Choroid plexus epithelial cell (primary cell): ENCODE measurements at regions not wholly inside any gene's neighbourhood (a gene's known extent, or its start where the extent isn't known, plus 50 kb on each side); places are given as distances from the start of the nearest gene placed in this dataset.

Source experiments
- DNase-seq: peaks from one replicate; pipeline ENCODE4 v3.0.0-alpha.2; 2010; ENCODE audit warnings: low read depth
- H3K4me3 ChIP-seq: 2 replicates; pipeline ENCODE4 v1.5.1; 2011; ENCODE audit warnings: low read depth, mild to moderate bottlenecking, control low read depth, low read length, moderate library complexity
- CTCF ChIP-seq: conservative IDR thresholded peaks from 2 replicates; pipeline ENCODE4 v1.5.1; 2011; ENCODE audit warnings: low read depth, mild to moderate bottlenecking, control low read depth, inconsistent platforms, low read length, moderate library complexity

GRCh38 chr14:89502966-89503365, 85.9 kb upstream of the FOXN3 start:
- no peak overlapping the region for H3K4me3 ChIP-seq
- no peak for DNase-seq
- no peak for TF ChIP-seq CTCF

GRCh38 chr14:89501381-89501780, 84.3 kb upstream of the FOXN3 start:
- no peak for TF ChIP-seq CTCF
- no peak for DNase-seq
- no peak overlapping the region for H3K4me3 ChIP-seq

- no peak for DNase-seq
- H3K4me3 ChIP-seq = no peak overlapping the region
- TF ChIP-seq CTCF = no peak
Observed at GRCh38 chr14:89500303-89500702, 83.3 kb upstream of the FOXN3 start.

- DNase-seq = no peak
- no peak for TF ChIP-seq CTCF
- no peak overlapping the region for H3K4me3 ChIP-seq
Observed at GRCh38 chr14:89498878-89499277, 81.8 kb upstream of the FOXN3 start.

- no peak for DNase-seq
- TF ChIP-seq CTCF = no peak
- H3K4me3 ChIP-seq = no peak overlapping the region
Observed at GRCh38 chr14:89495718-89496117, 78.7 kb upstream of the FOXN3 start.

- H3K4me3 ChIP-seq = no peak overlapping the region
- no peak for TF ChIP-seq CTCF
- DNase-seq = no peak
Observed at GRCh38 chr14:89493877-89494634, 77.0 kb upstream of the FOXN3 start.

- no peak overlapping the region for H3K4me3 ChIP-seq
- no peak for TF ChIP-seq CTCF
- no peak for DNase-seq
Observed at GRCh38 chr14:89493406-89493805, 76.4 kb upstream of the FOXN3 start.
